Dendritic cell treated with granulocyte-macrophage colony-stimulating factor and Interleukin-4, amounts not matched to agents 40 ng/mL and 50 ng/mL, for 4 days (primary cell): ENCODE measurements at regions not wholly inside any gene's neighbourhood (a gene's known extent, or its start where the extent isn't known, plus 50 kb on each side); places are given as distances from the start of the nearest gene placed in this dataset.
"Not testable (repeated sequence)": the region's sequence is repeated elsewhere in the genome, so short reads cannot be mapped to it uniquely, and the experiment has no call there.

Source experiments
- H3K27ac Mint-ChIP-seq: one replicate; pipeline ENCODE4 v1.8.0; 2022; ENCODE audit warnings: mild to moderate bottlenecking, mixed read lengths
- H3K27me3 Mint-ChIP-seq: one replicate; pipeline ENCODE4 v1.8.0; 2022; ENCODE audit warnings: mild to moderate bottlenecking, mixed read lengths
- H3K36me3 Mint-ChIP-seq: one replicate; pipeline ENCODE4 v1.8.0; 2022; ENCODE audit warnings: low read depth, mixed read lengths
- H3K4me1 Mint-ChIP-seq: one replicate; pipeline ENCODE4 v1.8.0; 2022; ENCODE audit warnings: low read depth, mixed read lengths
- H3K4me3 Mint-ChIP-seq: one replicate; pipeline ENCODE4 v1.8.0; 2022; ENCODE audit warnings: mild to moderate bottlenecking, moderate library complexity, mixed read lengths
- H3K9me3 Mint-ChIP-seq: one replicate; pipeline ENCODE4 v1.8.0; 2022; ENCODE audit warnings: mixed read lengths
- intact Hi-C: fragments of 100-400 bp; cut with micrococcal nuclease; formaldehyde crosslinking; loops from one replicate; pipeline ENCODE4 v1.15.0; 2022

- intact Hi-C loops = no loop called here
- Mint-ChIP-seq H3K4me3 (no peak overlapping the region), H3K36me3 (no peaks in the 10 kb centered on the region), H3K27me3 (no peaks in the 10 kb centered on the region), H3K9me3 (peaks cover 10% of the 10 kb centered on the region), H3K4me1 (no peaks in the 10 kb centered on the region), H3K27ac (no peak overlapping the region)
These were observed 368.6 kb downstream of the PRELID2 start for GRCh38 chr5:145466533-145466932.

GRCh38 chr5:145465474-145466263, 369.5 kb downstream of the PRELID2 start:
- intact Hi-C loops = no loop called here
- no peaks in the 10 kb centered on the region for H3K36me3 Mint-ChIP-seq
- no peaks in the 10 kb centered on the region for H3K27me3 Mint-ChIP-seq
- no peak overlapping the region for H3K4me3 Mint-ChIP-seq
- no peak overlapping the region for H3K27ac Mint-ChIP-seq
- peaks cover 10% of the 10 kb centered on the region for H3K9me3 Mint-ChIP-seq
- H3K4me1 Mint-ChIP-seq = no peaks in the 10 kb centered on the region

DNA sequence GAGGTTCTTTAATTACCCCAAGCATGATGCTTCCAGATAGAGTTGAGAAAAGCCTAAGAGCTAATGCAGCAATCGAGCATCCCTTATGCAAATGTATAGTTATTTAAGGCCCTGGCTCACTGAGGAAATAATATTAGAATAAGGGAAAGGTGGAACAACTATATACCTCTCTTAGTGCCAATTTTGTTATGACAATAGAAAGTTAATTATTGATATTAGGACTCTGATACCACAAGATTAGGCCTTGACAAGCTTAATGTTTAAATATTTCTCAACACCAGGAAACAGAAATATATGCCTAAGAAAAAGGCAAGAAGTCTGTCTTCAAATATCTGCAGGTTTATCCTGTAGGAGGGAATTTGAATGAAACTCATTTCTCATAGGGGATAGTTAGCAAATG, 371.0 kb downstream of the PRELID2 start:
- H3K27me3 Mint-ChIP-seq = no peaks in the 10 kb centered on the region
- no peak overlapping the region for H3K27ac Mint-ChIP-seq
- H3K4me3 Mint-ChIP-seq = no peak overlapping the region
- H3K4me1 Mint-ChIP-seq = no peaks in the 10 kb centered on the region
- H3K36me3 Mint-ChIP-seq = no peaks in the 10 kb centered on the region
- H3K9me3 Mint-ChIP-seq = peaks cover 16% of the 10 kb centered on the region
- intact Hi-C loops = no loop called here

GRCh38 chr5:145463634-145464033, 371.5 kb downstream of the PRELID2 start:
- Mint-ChIP-seq H3K27me3 (no peaks in the 10 kb centered on the region), H3K4me1 (no peaks in the 10 kb centered on the region), H3K27ac (no peak overlapping the region), H3K4me3 (no peak overlapping the region), H3K9me3 (peaks cover 16% of the 10 kb centered on the region), H3K36me3 (no peaks in the 10 kb centered on the region)
- intact Hi-C loops = no loop called here

DNA sequence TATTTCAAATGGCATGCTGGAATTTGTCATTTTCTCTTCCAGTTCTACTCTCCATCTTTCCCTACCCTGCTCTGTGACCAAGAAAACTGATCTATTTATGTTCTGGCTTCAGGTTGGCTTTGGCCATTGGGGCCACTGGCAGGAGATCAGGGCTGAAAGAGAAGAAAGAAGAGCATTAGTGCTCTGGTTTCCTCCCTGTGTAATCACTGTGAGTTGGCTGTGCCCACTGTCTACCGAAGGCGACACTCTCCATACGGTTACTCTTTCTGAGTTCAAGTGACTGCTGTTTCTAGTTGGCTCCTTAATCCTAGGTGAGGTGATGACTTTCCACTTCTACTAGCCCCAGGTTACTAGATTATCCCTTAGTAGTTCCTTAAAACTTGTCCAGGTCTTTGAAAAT, 372.6 kb downstream of the PRELID2 start:
- Mint-ChIP-seq H3K27me3 (no peaks in the 10 kb centered on the region), H3K4me1 (no peaks in the 10 kb centered on the region), H3K4me3 (no peak overlapping the region), H3K36me3 (no peaks in the 10 kb centered on the region), H3K9me3 (peaks cover 16% of the 10 kb centered on the region), H3K27ac (no peak overlapping the region)
- intact Hi-C loops = no loop called here

GRCh38 chr5:145450286-145450885, 384.8 kb downstream of the PRELID2 start:
- H3K9me3 Mint-ChIP-seq = peaks cover 28% of the 10 kb centered on the region
- intact Hi-C loops = no loop called here
- H3K36me3 Mint-ChIP-seq = no peaks in the 10 kb centered on the region
- H3K27me3 Mint-ChIP-seq = no peaks in the 10 kb centered on the region
- H3K27ac Mint-ChIP-seq = no peak overlapping the region
- H3K4me1 Mint-ChIP-seq = no peaks in the 10 kb centered on the region
- H3K4me3 Mint-ChIP-seq = no peak overlapping the region

DNA sequence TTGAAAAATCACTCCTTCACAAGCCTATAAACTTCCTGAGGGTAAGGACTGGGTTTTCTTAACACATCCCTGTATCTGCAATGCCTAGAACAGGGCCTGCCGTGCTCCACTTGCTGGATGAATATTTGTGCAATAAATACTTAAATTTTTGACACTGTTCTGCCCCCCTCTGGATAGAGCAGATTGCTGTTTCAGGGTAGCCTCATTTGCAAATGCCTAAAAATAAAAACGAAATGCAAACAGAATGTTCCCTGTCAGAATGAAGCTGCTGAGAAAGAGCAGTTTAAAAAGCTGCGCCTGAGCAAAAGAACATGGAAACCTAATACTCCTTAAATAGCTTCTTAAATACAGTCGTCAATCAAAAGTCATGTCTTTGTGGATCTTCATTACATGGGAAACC, 385.3 kb downstream of the PRELID2 start:
- Mint-ChIP-seq H3K4me3 (no peak overlapping the region), H3K36me3 (no peaks in the 10 kb centered on the region), H3K4me1 (no peaks in the 10 kb centered on the region), H3K27ac (no peak overlapping the region), H3K9me3 (peaks cover 32% of the 10 kb centered on the region), H3K27me3 (no peaks in the 10 kb centered on the region)
- intact Hi-C loops = no loop called here

DNA sequence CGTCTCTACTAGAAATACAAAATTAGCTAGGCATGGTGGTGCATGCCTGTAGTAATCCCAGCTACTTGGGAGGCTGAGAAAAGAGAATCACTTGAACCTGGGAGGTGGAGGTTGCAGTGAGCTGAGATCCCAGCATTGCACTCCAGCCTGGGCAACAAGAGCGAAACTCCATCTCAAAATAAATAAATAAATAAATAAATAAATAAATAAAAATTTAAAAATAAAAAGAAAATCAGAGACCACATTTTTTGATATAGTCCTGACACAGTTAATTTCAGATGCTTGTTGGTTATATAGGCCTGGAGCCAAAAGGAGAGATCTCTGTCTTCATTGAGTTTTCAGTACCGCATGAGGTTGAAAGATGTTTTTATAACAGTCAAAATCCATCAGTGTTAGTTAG, 388.3 kb downstream of the PRELID2 start:
- peaks cover 41% of the 10 kb centered on the region for H3K9me3 Mint-ChIP-seq
- intact Hi-C loops, H3K4me1 Mint-ChIP-seq, H3K27ac Mint-ChIP-seq, H3K36me3 Mint-ChIP-seq, H3K27me3 Mint-ChIP-seq, H3K4me3 Mint-ChIP-seq: not testable (repeated sequence)

DNA sequence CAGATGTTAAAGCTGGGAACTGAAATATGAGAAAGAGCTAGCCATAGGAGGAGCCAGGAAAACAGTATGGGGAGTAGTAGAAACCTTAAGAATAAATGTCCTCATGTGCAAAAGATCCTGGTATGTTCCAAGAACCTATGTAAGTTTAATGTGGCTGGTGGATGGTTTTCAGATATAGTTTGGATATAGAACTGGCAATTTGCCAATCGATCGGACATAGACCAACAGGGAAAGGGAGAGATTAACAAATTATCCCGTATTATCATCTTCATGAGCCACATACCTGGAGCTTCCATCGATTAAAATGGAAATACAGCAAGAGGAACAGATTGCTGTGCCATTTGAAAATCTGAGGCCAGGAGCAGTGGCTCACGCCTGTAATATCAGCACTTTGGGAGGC, 388.7 kb downstream of the PRELID2 start:
- intact Hi-C loops = no loop called here
- Mint-ChIP-seq H3K36me3 (no peaks in the 10 kb centered on the region), H3K9me3 (peaks cover 44% of the 10 kb centered on the region), H3K4me1 (no peaks in the 10 kb centered on the region), H3K27ac (no peak overlapping the region), H3K27me3 (no peaks in the 10 kb centered on the region), H3K4me3 (no peak overlapping the region)

DNA sequence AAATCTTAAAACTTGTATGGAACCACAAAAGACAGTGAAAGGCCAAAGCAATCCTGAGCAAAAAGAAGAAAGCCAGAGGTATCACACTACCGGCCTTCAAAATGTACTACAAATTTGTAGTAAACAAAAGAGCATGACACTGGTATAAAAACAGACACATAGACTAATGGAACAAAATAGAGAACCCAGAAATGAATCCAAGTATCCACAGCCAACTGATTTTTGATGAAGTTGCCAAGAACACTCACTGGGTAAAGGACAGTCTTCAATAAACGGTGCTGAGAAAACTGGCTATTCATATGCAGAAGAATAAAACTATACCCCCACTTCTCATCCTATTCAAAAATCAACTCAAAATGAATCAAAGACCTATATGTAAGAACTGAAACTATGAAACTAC, 390.1 kb downstream of the PRELID2 start:
- Mint-ChIP-seq H3K27ac (no peak overlapping the region), H3K4me3 (no peak overlapping the region), H3K4me1 (no peaks in the 10 kb centered on the region), H3K27me3 (no peaks in the 10 kb centered on the region), H3K36me3 (no peaks in the 10 kb centered on the region), H3K9me3 (peaks cover 52% of the 10 kb centered on the region)
- intact Hi-C loops = no loop called here

DNA sequence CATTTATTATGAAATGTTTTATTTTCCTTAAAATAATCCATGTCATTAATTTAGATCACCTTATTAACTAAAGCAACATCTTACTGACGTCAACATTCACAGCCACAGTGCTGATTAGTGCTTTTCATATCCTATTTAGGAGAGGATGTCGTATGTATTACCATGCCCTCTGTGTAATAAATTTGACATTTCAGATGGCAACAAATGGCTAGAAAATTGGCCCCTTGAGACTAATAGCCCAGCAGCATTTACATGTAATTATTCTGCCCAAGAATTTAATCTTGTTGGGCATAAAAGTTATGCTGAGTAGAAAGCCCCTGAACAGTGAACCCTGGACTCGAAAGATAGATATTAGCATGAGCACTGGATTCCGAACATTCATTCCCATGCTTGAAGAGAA, 391.2 kb downstream of the PRELID2 start:
- Mint-ChIP-seq H3K4me3 (no peak overlapping the region), H3K9me3 (peaks cover 53% of the 10 kb centered on the region), H3K27me3 (no peaks in the 10 kb centered on the region), H3K4me1 (no peaks in the 10 kb centered on the region), H3K36me3 (no peaks in the 10 kb centered on the region), H3K27ac (no peak overlapping the region)
- intact Hi-C loops = no loop called here

- H3K27me3 Mint-ChIP-seq = no peaks in the 10 kb centered on the region
- no peak overlapping the region for H3K4me3 Mint-ChIP-seq
- intact Hi-C loops = no loop called here
- H3K27ac Mint-ChIP-seq = no peak overlapping the region
- no peaks in the 10 kb centered on the region for H3K4me1 Mint-ChIP-seq
- peaks cover 56% of the 10 kb centered on the region for H3K9me3 Mint-ChIP-seq
- H3K36me3 Mint-ChIP-seq = no peaks in the 10 kb centered on the region
These were observed 391.8 kb downstream of the PRELID2 start for GRCh38 chr5:145443366-145443765.

DNA sequence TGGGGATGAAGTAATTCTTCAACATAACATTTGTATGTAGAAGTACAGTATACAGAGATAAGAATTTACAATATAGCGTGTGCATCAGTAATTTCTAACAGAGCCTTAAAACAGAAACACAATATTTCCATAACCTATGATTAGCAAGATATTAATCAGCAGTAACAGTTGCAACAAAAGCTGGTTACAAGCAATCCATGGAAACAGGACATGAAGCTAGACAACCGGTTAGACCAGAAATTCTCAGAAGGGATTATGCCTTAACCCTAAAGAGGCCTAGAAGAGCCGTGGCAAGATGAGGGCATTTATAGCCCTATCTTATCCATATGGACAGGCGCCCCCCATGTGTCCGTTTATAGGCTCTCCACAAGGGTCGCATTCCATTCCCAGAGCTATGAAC, 392.5 kb downstream of the PRELID2 start:
- H3K27ac Mint-ChIP-seq, intact Hi-C loops, H3K4me1 Mint-ChIP-seq, H3K27me3 Mint-ChIP-seq, H3K4me3 Mint-ChIP-seq, H3K36me3 Mint-ChIP-seq: not testable (repeated sequence)
- peaks cover 62% of the 10 kb centered on the region for H3K9me3 Mint-ChIP-seq

- peaks cover 68% of the 10 kb centered on the region for H3K9me3 Mint-ChIP-seq
- H3K36me3 Mint-ChIP-seq = no peaks in the 10 kb centered on the region
- no peaks in the 10 kb centered on the region for H3K4me1 Mint-ChIP-seq
- intact Hi-C loops = no loop called here
- H3K4me3 Mint-ChIP-seq = no peak overlapping the region
- no peaks in the 10 kb centered on the region for H3K27me3 Mint-ChIP-seq
- H3K27ac Mint-ChIP-seq = no peak overlapping the region
These were observed 393.9 kb downstream of the PRELID2 start for GRCh38 chr5:145441228-145441627.

GRCh38 chr5:145437627-145438026, 397.5 kb downstream of the PRELID2 start:
- Mint-ChIP-seq H3K36me3 (no peaks in the 10 kb centered on the region), H3K4me1 (no peaks in the 10 kb centered on the region), H3K27me3 (no peaks in the 10 kb centered on the region), H3K27ac (no peak overlapping the region), H3K4me3 (no peak overlapping the region), H3K9me3 (peaks cover 68% of the 10 kb centered on the region)
- intact Hi-C loops = no loop called here
